ENCODE measurements at regions not wholly inside any gene's neighbourhood (a gene's known extent, or its start where the extent isn't known, plus 50 kb on each side); places are given as distances from the start of the nearest gene placed in this dataset.

GRCh38 chr12:69068448-69068847 lies 135.5 kb upstream of the CPM start:
- TF ChIP-seq, protein P1, sequence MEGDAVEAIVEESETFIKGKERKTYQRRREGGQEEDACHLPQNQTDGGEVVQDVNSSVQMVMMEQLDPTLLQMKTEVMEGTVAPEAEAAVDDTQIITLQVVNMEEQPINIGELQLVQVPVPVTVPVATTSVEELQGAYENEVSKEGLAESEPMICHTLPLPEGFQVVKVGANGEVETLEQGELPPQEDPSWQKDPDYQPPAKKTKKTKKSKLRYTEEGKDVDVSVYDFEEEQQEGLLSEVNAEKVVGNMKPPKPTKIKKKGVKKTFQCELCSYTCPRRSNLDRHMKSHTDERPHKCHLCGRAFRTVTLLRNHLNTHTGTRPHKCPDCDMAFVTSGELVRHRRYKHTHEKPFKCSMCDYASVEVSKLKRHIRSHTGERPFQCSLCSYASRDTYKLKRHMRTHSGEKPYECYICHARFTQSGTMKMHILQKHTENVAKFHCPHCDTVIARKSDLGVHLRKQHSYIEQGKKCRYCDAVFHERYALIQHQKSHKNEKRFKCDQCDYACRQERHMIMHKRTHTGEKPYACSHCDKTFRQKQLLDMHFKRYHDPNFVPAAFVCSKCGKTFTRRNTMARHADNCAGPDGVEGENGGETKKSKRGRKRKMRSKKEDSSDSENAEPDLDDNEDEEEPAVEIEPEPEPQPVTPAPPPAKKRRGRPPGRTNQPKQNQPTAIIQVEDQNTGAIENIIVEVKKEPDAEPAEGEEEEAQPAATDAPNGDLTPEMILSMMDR (IDR thresholded peaks at IDR 0.05) = peak in 1 of 6 experiments; percentile 13
- TF ChIP-seq POLR2A (IDR thresholded peaks at IDR 0.05) = no peak
- no peak overlapping the region for H3K27ac ChIP-seq
- H3K36me3 ChIP-seq = no peaks in the 10 kb centered on the region
- no peaks in the 10 kb centered on the region for H3K4me1 ChIP-seq
- H3K27me3 ChIP-seq = no peaks in the 10 kb centered on the region
- H3K4me3 ChIP-seq = no peak overlapping the region
- peak in 1 of 3 donors; percentile 75 for DNase-seq
- H3K9me3 ChIP-seq = no peaks in the 10 kb centered on the region

GRCh38 chr12:69069479-69069878 lies 136.5 kb upstream of the CPM start:
- Histone ChIP-seq H3K27ac (no peak overlapping the region), H3K4me1 (no peaks in the 10 kb centered on the region), H3K4me3 (no peak overlapping the region), H3K36me3 (no peaks in the 10 kb centered on the region), H3K27me3 (no peaks in the 10 kb centered on the region), H3K9me3 (no peaks in the 10 kb centered on the region)
- no peak for DNase-seq
- TF ChIP-seq, protein P1 (IDR thresholded peaks at IDR 0.05) = no peak
- TF ChIP-seq POLR2A (IDR thresholded peaks at IDR 0.05) = no peak

DNA sequence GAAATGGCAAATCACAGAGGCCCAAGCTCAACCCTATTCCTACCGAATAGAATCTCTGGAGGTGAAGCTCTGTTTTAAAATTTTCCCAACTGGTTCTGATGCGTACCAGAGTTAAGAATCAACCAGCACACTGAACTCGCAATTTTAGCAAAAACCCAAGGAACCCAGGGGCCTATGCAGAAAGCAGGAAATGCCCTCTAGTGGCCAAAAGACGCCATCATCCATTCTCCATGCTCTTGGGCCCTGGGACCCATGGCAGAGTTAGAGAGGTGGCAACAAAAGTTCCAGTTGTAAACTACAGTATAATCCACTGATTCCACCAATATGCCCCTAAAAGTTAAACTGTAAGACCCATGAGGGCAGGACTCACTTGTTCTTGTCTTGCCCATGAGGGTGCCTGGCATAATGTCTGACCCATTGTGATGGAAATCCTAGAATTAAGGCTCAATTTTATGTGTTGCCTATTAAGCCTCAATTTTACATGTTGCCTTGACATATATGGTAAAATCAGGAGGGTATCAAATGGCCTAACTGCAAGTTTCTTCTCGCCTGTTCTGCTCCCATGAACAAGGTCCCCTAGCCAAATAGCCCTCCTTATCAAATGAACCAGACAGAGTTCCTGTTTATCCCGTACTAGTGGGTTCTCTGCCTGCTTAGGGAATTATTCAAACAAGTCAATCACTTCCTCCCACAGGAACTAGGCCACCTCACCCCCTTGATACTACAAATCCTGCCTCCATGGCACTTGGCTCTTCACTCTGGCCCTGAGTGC lies 137.5 kb upstream of the CPM start:
- Histone ChIP-seq H3K4me1 (no peaks in the 10 kb centered on the region), H3K4me3 (no peak overlapping the region), H3K9me3 (no peaks in the 10 kb centered on the region), H3K27ac (no peak overlapping the region), H3K36me3 (no peaks in the 10 kb centered on the region), H3K27me3 (no peaks in the 10 kb centered on the region)
- DNase-seq = peak; percentile 54 to 82 (median 54)
- no peak for TF ChIP-seq POLR2A (IDR thresholded peaks at IDR 0.05)
- TF ChIP-seq, protein P1 (IDR thresholded peaks at IDR 0.05) = peak; percentile 31 to 87 (median 80)

DNA sequence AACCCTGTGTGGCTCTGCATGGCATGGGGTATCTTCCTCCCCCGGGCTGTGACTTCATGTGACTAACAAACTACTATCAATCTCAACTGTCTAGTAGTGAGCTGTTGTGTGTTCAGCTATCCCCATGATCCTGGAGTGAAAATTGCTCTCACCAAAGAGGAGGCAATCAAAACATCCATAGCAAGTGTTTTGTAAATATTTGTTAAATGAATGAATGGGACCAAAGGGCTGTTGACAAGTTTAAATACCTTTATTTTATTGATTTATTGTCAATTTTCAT lies 138.1 kb upstream of the CPM start:
- no peak overlapping the region for H3K27ac ChIP-seq
- DNase-seq = no peak
- no peaks in the 10 kb centered on the region for H3K27me3 ChIP-seq
- H3K4me3 ChIP-seq = no peak overlapping the region
- H3K36me3 ChIP-seq = no peaks in the 10 kb centered on the region
- no peak for TF ChIP-seq POLR2A (IDR thresholded peaks at IDR 0.05)
- TF ChIP-seq, protein P1 (IDR thresholded peaks at IDR 0.05) = no peak
- no peaks in the 10 kb centered on the region for H3K9me3 ChIP-seq
- no peaks in the 10 kb centered on the region for H3K4me1 ChIP-seq

GRCh38 chr12:69073035-69073434 lies 140.1 kb upstream of the CPM start:
- Histone ChIP-seq H3K4me1 (no peaks in the 10 kb centered on the region), H3K27me3 (no peaks in the 10 kb centered on the region), H3K36me3 (no peaks in the 10 kb centered on the region), H3K27ac (no peak overlapping the region), H3K4me3 (no peak overlapping the region), H3K9me3 (no peaks in the 10 kb centered on the region)
- TF ChIP-seq POLR2A (IDR thresholded peaks at IDR 0.05) = no peak
- TF ChIP-seq, protein P1 (IDR thresholded peaks at IDR 0.05) = no peak
- no peak for DNase-seq

All from Peyer's patch (tissue), 4 donors.